DLD1 (cell line): ENCODE measurements at regions not wholly inside any gene's neighbourhood (a gene's known extent, or its start where the extent isn't known, plus 50 kb on each side); places are given as distances from the start of the nearest gene placed in this dataset.

Experiments used
- in situ Hi-C: cut with HindIII; loops from 2 replicates; pipeline ENCODE4 v1.10.0; 2017; ENCODE audit warnings: low sequenced_read_pairs

GRCh38 chr2:196341277-196341841 lies 170.0 kb upstream of the STK17B start:
- in situ Hi-C loops: no loop called here

- in situ Hi-C loops: no loop called here
These were observed 173.0 kb upstream of the STK17B start for GRCh38 chr2:196344397-196344796.

- in situ Hi-C loops: no loop called here
These were observed 182.3 kb upstream of the STK17B start for GRCh38 chr2:196353717-196354116.

GRCh38 chr2:196354186-196354585 lies 182.8 kb upstream of the STK17B start:
- in situ Hi-C loops: no loop called here

GRCh38 chr2:196356332-196356731 lies 185.0 kb upstream of the STK17B start:
- in situ Hi-C loops: no loop called here

GRCh38 chr2:196360650-196361049 lies 189.3 kb upstream of the STK17B start:
- in situ Hi-C loops: no loop called here

GRCh38 chr2:196361606-196362326 lies 190.4 kb upstream of the STK17B start:
- in situ Hi-C loops: no loop called here

- in situ Hi-C loops: no loop called here
These were observed 191.7 kb upstream of the STK17B start for GRCh38 chr2:196362973-196363549.

GRCh38 chr2:196365145-196365544 lies 193.8 kb upstream of the STK17B start:
- in situ Hi-C loops: no loop called here

GRCh38 chr2:196365923-196366322 lies 194.5 kb upstream of the STK17B start:
- in situ Hi-C loops: no loop called here

GRCh38 chr2:196367633-196368032 lies 196.3 kb upstream of the STK17B start:
- in situ Hi-C loops: no loop called here

- in situ Hi-C loops: no loop called here
These were observed 197.3 kb upstream of the STK17B start for GRCh38 chr2:196368546-196369225.

- in situ Hi-C loops: no loop called here
These were observed 198.6 kb upstream of the STK17B start for GRCh38 chr2:196369967-196370366.

- in situ Hi-C loops: no loop called here
These were observed 199.0 kb upstream of the STK17B start for GRCh38 chr2:196370381-196370780.

- in situ Hi-C loops: no loop called here
These were observed 201.0 kb upstream of the STK17B start for GRCh38 chr2:196372276-196372809.

- in situ Hi-C loops: no loop called here
These were observed 201.7 kb upstream of the STK17B start for GRCh38 chr2:196372811-196373664.

GRCh38 chr2:196376984-196377877 lies 205.9 kb upstream of the STK17B start:
- in situ Hi-C loops: no loop called here

- in situ Hi-C loops: no loop called here
These were observed 208.2 kb upstream of the STK17B start for GRCh38 chr2:196379600-196379999.

GRCh38 chr2:196380098-196380497 lies 208.7 kb upstream of the STK17B start:
- in situ Hi-C loops: no loop called here

- in situ Hi-C loops: no loop called here
These were observed 209.2 kb upstream of the STK17B start for GRCh38 chr2:196380575-196380974.
